RWPE2 (cell line): ENCODE measurements at regions not wholly inside any gene's neighbourhood (a gene's known extent, or its start where the extent isn't known, plus 50 kb on each side); places are given as distances from the start of the nearest gene placed in this dataset.

Experiments used
- ATAC-seq: fragments of 200-7000 bp; cut with Tn5 transposase; 3 replicates; pipeline ENCODE4 v1.9.1; 2021; ENCODE audit warnings: low read depth
- DNase-seq: peaks from one replicate; pipeline ENCODE4 v3.0.0-alpha.2; 2020; ENCODE audit warnings: low spot score
- H3K27ac ChIP-seq: fragments of 450-650 bp; 2 replicates; pipeline ENCODE4 v1.5.1; 2017; ENCODE audit warnings: mild to moderate bottlenecking; ENCODE audit not compliant: poor library complexity, severe bottlenecking
- H3K27me3 ChIP-seq: fragments of 250-450 bp; sonication (Bioruptor Pico); 2 replicates; pipeline ENCODE4 v1.5.1; 2021; ENCODE audit warnings: mild to moderate bottlenecking, moderate library complexity; ENCODE audit not compliant: insufficient read depth, poor library complexity, severe bottlenecking
- H3K36me3 ChIP-seq: fragments of 250-450 bp; sonication (Bioruptor Pico); 2 replicates; pipeline ENCODE4 v1.5.1; 2020; ENCODE audit warnings: low read depth, mild to moderate bottlenecking, moderate library complexity
- H3K4me1 ChIP-seq: fragments of 250-450 bp; sonication (Bioruptor Pico); 2 replicates; pipeline ENCODE4 v1.5.1; 2021; ENCODE audit warnings: mild to moderate bottlenecking, moderate library complexity; ENCODE audit not compliant: insufficient read depth, poor library complexity, severe bottlenecking
- H3K4me3 ChIP-seq: fragments of 250-450 bp; sonication (Bioruptor Pico); 2 replicates; pipeline ENCODE4 v1.5.1; 2021; ENCODE audit warnings: mild to moderate bottlenecking, moderate library complexity; ENCODE audit not compliant: severe bottlenecking
- H3K9me3 ChIP-seq: fragments of 250-450 bp; sonication (Bioruptor Pico); 2 replicates; pipeline ENCODE4 v1.5.1; 2021; ENCODE audit warnings: mild to moderate bottlenecking, moderate library complexity; ENCODE audit not compliant: severe bottlenecking
- TF ChIP-seq, protein P1 (sequence below): fragments of 450-650 bp; IDR thresholded peaks from one replicate; pipeline ENCODE4 v1.5.1; 2017; ENCODE audit warnings: mild to moderate bottlenecking, moderate library complexity; ENCODE audit not compliant: poor library complexity, severe bottlenecking

GRCh38 chr1:212231372-212231771, 53.8 kb upstream of the PPP2R5A start:
- H3K9me3 ChIP-seq: no peaks in the 10 kb centered on the region
- no peaks in the 10 kb centered on the region for H3K4me1 ChIP-seq
- no peaks in the 10 kb centered on the region for H3K27me3 ChIP-seq
- H3K4me3 ChIP-seq: no peak overlapping the region
- DNase-seq (no peak), ATAC-seq (no peak)
- H3K36me3 ChIP-seq: no peaks in the 10 kb centered on the region
- no peak overlapping the region for H3K27ac ChIP-seq
- TF ChIP-seq, protein P1, sequence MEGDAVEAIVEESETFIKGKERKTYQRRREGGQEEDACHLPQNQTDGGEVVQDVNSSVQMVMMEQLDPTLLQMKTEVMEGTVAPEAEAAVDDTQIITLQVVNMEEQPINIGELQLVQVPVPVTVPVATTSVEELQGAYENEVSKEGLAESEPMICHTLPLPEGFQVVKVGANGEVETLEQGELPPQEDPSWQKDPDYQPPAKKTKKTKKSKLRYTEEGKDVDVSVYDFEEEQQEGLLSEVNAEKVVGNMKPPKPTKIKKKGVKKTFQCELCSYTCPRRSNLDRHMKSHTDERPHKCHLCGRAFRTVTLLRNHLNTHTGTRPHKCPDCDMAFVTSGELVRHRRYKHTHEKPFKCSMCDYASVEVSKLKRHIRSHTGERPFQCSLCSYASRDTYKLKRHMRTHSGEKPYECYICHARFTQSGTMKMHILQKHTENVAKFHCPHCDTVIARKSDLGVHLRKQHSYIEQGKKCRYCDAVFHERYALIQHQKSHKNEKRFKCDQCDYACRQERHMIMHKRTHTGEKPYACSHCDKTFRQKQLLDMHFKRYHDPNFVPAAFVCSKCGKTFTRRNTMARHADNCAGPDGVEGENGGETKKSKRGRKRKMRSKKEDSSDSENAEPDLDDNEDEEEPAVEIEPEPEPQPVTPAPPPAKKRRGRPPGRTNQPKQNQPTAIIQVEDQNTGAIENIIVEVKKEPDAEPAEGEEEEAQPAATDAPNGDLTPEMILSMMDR: no peak

- DNase-seq (no peak), ATAC-seq (no peak)
- no peak overlapping the region for H3K27ac ChIP-seq
- TF ChIP-seq, protein P1: no peak
- no peaks in the 10 kb centered on the region for H3K9me3 ChIP-seq
- no peaks in the 10 kb centered on the region for H3K27me3 ChIP-seq
- no peaks in the 10 kb centered on the region for H3K36me3 ChIP-seq
- no peak overlapping the region for H3K4me3 ChIP-seq
- no peaks in the 10 kb centered on the region for H3K4me1 ChIP-seq
These were observed 53.1 kb upstream of the PPP2R5A start for GRCh38 chr1:212232090-212232489.

GRCh38 chr1:212233321-212233720, 51.9 kb upstream of the PPP2R5A start:
- DNase-seq (no peak), ATAC-seq (no peak)
- no peak overlapping the region for H3K27ac ChIP-seq
- TF ChIP-seq, protein P1: no peak
- no peaks in the 10 kb centered on the region for H3K9me3 ChIP-seq
- H3K36me3 ChIP-seq: no peaks in the 10 kb centered on the region
- no peaks in the 10 kb centered on the region for H3K27me3 ChIP-seq
- no peak overlapping the region for H3K4me3 ChIP-seq
- H3K4me1 ChIP-seq: no peaks in the 10 kb centered on the region

GRCh38 chr1:212234431-212235395, 50.5 kb upstream of the PPP2R5A start:
- ATAC-seq (peak; percentile 96), DNase-seq (no peak)
- TF ChIP-seq, protein P1: no peak
- Histone ChIP-seq H3K36me3 (no peaks in the 10 kb centered on the region), H3K27me3 (no peaks in the 10 kb centered on the region), H3K9me3 (no peaks in the 10 kb centered on the region), H3K4me1 (no peaks in the 10 kb centered on the region), H3K4me3 (no peak overlapping the region), H3K27ac (no peak overlapping the region)
